ENCODE measurements at regions not wholly inside any gene's neighbourhood (a gene's known extent, or its start where the extent isn't known, plus 50 kb on each side); places are given as distances from the start of the nearest gene placed in this dataset.
"Not testable (repeated sequence)": the region's sequence is repeated elsewhere in the genome, so short reads cannot be mapped to it uniquely, and the experiment has no call there.

GRCh38 chr9:79431019-79431679 is 140.6 kb upstream of the TLE4 start:
- intact Hi-C loops (cut with micrococcal nuclease; ENCODE audit: unreplicated experiment) = no loop called here
- Histone ChIP-seq H3K36me3 (ENCODE audit: insufficient read depth, low read length, poor library complexity, severe bottlenecking) (no peaks in the 10 kb centered on the region), H3K9me3 (ENCODE audit: low read depth, low read length, poor library complexity, severe bottlenecking) (no peaks in the 10 kb centered on the region), H3K4me3 (ENCODE audit: low read depth, low read length, poor library complexity, severe bottlenecking) (no peak overlapping the region), H3K4me1 (ENCODE audit: insufficient read depth, low read length, poor library complexity, severe bottlenecking) (no peaks in the 10 kb centered on the region), H3K27ac (ENCODE audit: low read depth, low read length, poor library complexity, severe bottlenecking) (no peak overlapping the region), H3K27me3 (replicated peaks; ENCODE audit: insufficient read depth, low read depth, low read length, poor library complexity) (peaks cover 14% of the 10 kb centered on the region)
- no peak for DNase-seq (ENCODE audit: low spot score)
- BruUV-seq (replicated peaks) = no TSS peak
- ChIA-PET POLR2A (ENCODE audit: low non-redundant PET) (no interaction called here), CTCF (no interaction called here)
- no peak for TF ChIP-seq CTCF (conservative IDR thresholded peaks at IDR 0.05; ENCODE audit: low read depth, low read length)
- TF ChIP-seq EZH2 (IDR thresholded peaks at IDR 0.05; ENCODE audit: borderline replicate concordance, low read depth, low read length, poor library complexity, severe bottlenecking) = no peak

GRCh38 chr9:79432485-79432884 is 139.3 kb upstream of the TLE4 start:
- intact Hi-C loops (cut with micrococcal nuclease; ENCODE audit: unreplicated experiment) = no loop called here
- no TSS peak for BruUV-seq (replicated peaks)
- no peak overlapping the region for H3K4me3 ChIP-seq (ENCODE audit: low read depth, low read length, poor library complexity, severe bottlenecking)

GRCh38 chr9:79433703-79434102 is 138.1 kb upstream of the TLE4 start:
- intact Hi-C loops (cut with micrococcal nuclease; ENCODE audit: unreplicated experiment) = no loop called here
- no peaks in the 10 kb centered on the region for H3K36me3 ChIP-seq (ENCODE audit: insufficient read depth, low read length, poor library complexity, severe bottlenecking)
- ChIA-PET POLR2A (ENCODE audit: low non-redundant PET) (interaction anchor here (0.7 kb wide), 1 partner anchor 16 kb away, joined by 4 read pairs; no protein-coding TSS in a partner anchor), CTCF (no interaction called here)
- no TSS peak for BruUV-seq (replicated peaks)
- H3K27ac ChIP-seq (ENCODE audit: low read depth, low read length, poor library complexity, severe bottlenecking) = no peak overlapping the region
- H3K27me3 ChIP-seq (replicated peaks; ENCODE audit: insufficient read depth, low read depth, low read length, poor library complexity) = peaks cover 24% of the 10 kb centered on the region
- H3K9me3 ChIP-seq (ENCODE audit: low read depth, low read length, poor library complexity, severe bottlenecking) = no peaks in the 10 kb centered on the region
- no peaks in the 10 kb centered on the region for H3K4me1 ChIP-seq (ENCODE audit: insufficient read depth, low read length, poor library complexity, severe bottlenecking)
- TF ChIP-seq EZH2 (IDR thresholded peaks at IDR 0.05; ENCODE audit: borderline replicate concordance, low read depth, low read length, poor library complexity, severe bottlenecking) = no peak
- TF ChIP-seq CTCF (conservative IDR thresholded peaks at IDR 0.05; ENCODE audit: low read depth, low read length) = no peak
- no peak overlapping the region for H3K4me3 ChIP-seq (ENCODE audit: low read depth, low read length, poor library complexity, severe bottlenecking)
- no peak for DNase-seq (ENCODE audit: low spot score)

More at GRCh38 chr9:79432485-79432884, 139.3 kb upstream of the TLE4 start:
- Histone ChIP-seq H3K27me3 (replicated peaks; ENCODE audit: insufficient read depth, low read depth, low read length, poor library complexity) (peaks cover 14% of the 10 kb centered on the region), H3K36me3 (ENCODE audit: insufficient read depth, low read length, poor library complexity, severe bottlenecking) (no peaks in the 10 kb centered on the region), H3K4me1 (ENCODE audit: insufficient read depth, low read length, poor library complexity, severe bottlenecking) (no peaks in the 10 kb centered on the region), H3K9me3 (ENCODE audit: low read depth, low read length, poor library complexity, severe bottlenecking) (no peaks in the 10 kb centered on the region), H3K27ac (ENCODE audit: low read depth, low read length, poor library complexity, severe bottlenecking) (no peak overlapping the region)
- DNase-seq (ENCODE audit: low spot score) = no peak
- ChIA-PET POLR2A (ENCODE audit: low non-redundant PET) (no interaction called here), CTCF (no interaction called here)
- no peak for TF ChIP-seq EZH2 (IDR thresholded peaks at IDR 0.05; ENCODE audit: borderline replicate concordance, low read depth, low read length, poor library complexity, severe bottlenecking)
- 0 out of 2 replicates have a peak, but pooled peaks have one; percentile 24 for TF ChIP-seq CTCF (conservative IDR thresholded peaks at IDR 0.05; ENCODE audit: low read depth, low read length)

- DNase-seq (ENCODE audit: low spot score); H3K27ac ChIP-seq (ENCODE audit: low read depth, low read length, poor library complexity, severe bottlenecking); H3K4me3 ChIP-seq (ENCODE audit: low read depth, low read length, poor library complexity, severe bottlenecking); CTCF ChIA-PET; BruUV-seq (replicated peaks); intact Hi-C loops (cut with micrococcal nuclease; ENCODE audit: unreplicated experiment); H3K9me3 ChIP-seq (ENCODE audit: low read depth, low read length, poor library complexity, severe bottlenecking); H3K4me1 ChIP-seq (ENCODE audit: insufficient read depth, low read length, poor library complexity, severe bottlenecking); H3K36me3 ChIP-seq (ENCODE audit: insufficient read depth, low read length, poor library complexity, severe bottlenecking); POLR2A ChIA-PET (ENCODE audit: low non-redundant PET): not testable (repeated sequence)
- peaks cover 12% of the 10 kb centered on the region for H3K27me3 ChIP-seq (replicated peaks; ENCODE audit: insufficient read depth, low read depth, low read length, poor library complexity)
Measured at GRCh38 chr9:79439221-79439620, 132.5 kb upstream of the TLE4 start.

Measured in A673 (cell line).